Brain microvascular endothelial cell (primary cell): ENCODE measurements at regions not wholly inside any gene's neighbourhood (a gene's known extent, or its start where the extent isn't known, plus 50 kb on each side); places are given as distances from the start of the nearest gene placed in this dataset.

Experiments
- DNase-seq: peaks from one replicate; pipeline ENCODE4 v3.0.0-alpha.2; 2020
- H3K27ac ChIP-seq: fragments of 250-450 bp; sonication (Bioruptor Pico); 2 replicates; pipeline ENCODE4 v1.5.1; 2020; ENCODE audit warnings: mild to moderate bottlenecking, moderate library complexity
- H3K27me3 ChIP-seq: fragments of 250-450 bp; sonication (Bioruptor Pico); replicated peaks from 2 replicates; pipeline ENCODE4 v1.5.1; 2020; ENCODE audit warnings: mild to moderate bottlenecking
- H3K36me3 ChIP-seq: fragments of 250-450 bp; sonication (Bioruptor Pico); replicated peaks from 2 replicates; pipeline ENCODE4 v1.5.1; 2020; ENCODE audit warnings: mild to moderate bottlenecking
- H3K4me3 ChIP-seq: 2 replicates; pipeline ENCODE4 v1.5.1; 2011; ENCODE audit warnings: low read depth, mild to moderate bottlenecking, control low read depth, low read length, moderate library complexity
- CTCF ChIP-seq: IDR thresholded peaks from 2 replicates; pipeline ENCODE4 v1.5.1; 2011; ENCODE audit warnings: low read depth, mild to moderate bottlenecking, moderate library complexity, low read length, control low read depth, inconsistent platforms; ENCODE audit errors: missing control alignments
- in situ Hi-C: cut with HindIII; loops from 2 replicates; pipeline ENCODE4 v1.10.0; 2017; ENCODE audit warnings: low sequenced_read_pairs, low pct_ligation_motif_present

GRCh38 chr14:96931751-96932150, 134.6 kb downstream of the VRK1 start:
- no peak for DNase-seq
- H3K27ac ChIP-seq, result no peak overlapping the region
- no peak for TF ChIP-seq CTCF
- H3K27me3 ChIP-seq, result no peaks in the 10 kb centered on the region
- in situ Hi-C loops, result no loop called here
- H3K4me3 ChIP-seq, result no peak overlapping the region
- H3K36me3 ChIP-seq, result no peaks in the 10 kb centered on the region

- in situ Hi-C loops, result no loop called here
- H3K4me3 ChIP-seq, result no peak overlapping the region
- TF ChIP-seq CTCF, result no peak
- no peak for DNase-seq
- H3K27me3 ChIP-seq, result no peaks in the 10 kb centered on the region
- H3K36me3 ChIP-seq, result no peaks in the 10 kb centered on the region
- H3K27ac ChIP-seq, result no peak overlapping the region
Measured at GRCh38 chr14:96934638-96935330, 137.6 kb downstream of the VRK1 start.

GRCh38 chr14:96938946-96939345, 141.8 kb downstream of the VRK1 start:
- peak; percentile 18 for TF ChIP-seq CTCF
- no peak for DNase-seq
- no peaks in the 10 kb centered on the region for H3K27me3 ChIP-seq

GRCh38 chr14:96940009-96940408, 142.8 kb downstream of the VRK1 start:
- in situ Hi-C loops, result no loop called here
- H3K27me3 ChIP-seq, result no peaks in the 10 kb centered on the region
- TF ChIP-seq CTCF, result no peak
- no peak for DNase-seq
- no peaks in the 10 kb centered on the region for H3K36me3 ChIP-seq
- no peak overlapping the region for H3K4me3 ChIP-seq
- no peak overlapping the region for H3K27ac ChIP-seq

More at GRCh38 chr14:96938946-96939345, 141.8 kb downstream of the VRK1 start:
- H3K36me3 ChIP-seq, result no peaks in the 10 kb centered on the region
- no peak overlapping the region for H3K4me3 ChIP-seq
- in situ Hi-C loops, result no loop called here
- H3K27ac ChIP-seq, result no peak overlapping the region

- H3K27me3 ChIP-seq, result no peaks in the 10 kb centered on the region
- no peak for DNase-seq
- no peak overlapping the region for H3K4me3 ChIP-seq
- no peak overlapping the region for H3K27ac ChIP-seq
- in situ Hi-C loops, result no loop called here
- TF ChIP-seq CTCF, result no peak
- H3K36me3 ChIP-seq, result no peaks in the 10 kb centered on the region
Measured at GRCh38 chr14:96944297-96944696, 147.1 kb downstream of the VRK1 start.

GRCh38 chr14:96945721-96946120, 148.5 kb downstream of the VRK1 start:
- no peak for DNase-seq

More at GRCh38 chr14:96945721-96946120, 148.5 kb downstream of the VRK1 start:
- Histone ChIP-seq H3K27ac (no peak overlapping the region), H3K4me3 (no peak overlapping the region), H3K36me3 (no peaks in the 10 kb centered on the region), H3K27me3 (no peaks in the 10 kb centered on the region)
- no peak for TF ChIP-seq CTCF
- in situ Hi-C loops, result no loop called here
